HG02610 (cell line): ENCODE measurements at regions not wholly inside any gene's neighbourhood (a gene's known extent, or its start where the extent isn't known, plus 50 kb on each side); places are given as distances from the start of the nearest gene placed in this dataset.

Source experiments
- ATAC-seq: cut with Tn5 transposase; IDR thresholded peaks from one replicate; pipeline ENCODE4 v1.9.1; 2021; ENCODE audit warnings: mild to moderate bottlenecking, moderate library complexity; ENCODE audit not compliant: unreplicated experiment

GRCh38 chr1:68293609-68294366, 61.5 kb upstream of the WLS start:
- ATAC-seq: no peak

GRCh38 chr1:68293122-68293521, 60.8 kb upstream of the WLS start:
- ATAC-seq: no peak

- no peak for ATAC-seq
These were observed 59.5 kb upstream of the WLS start for GRCh38 chr1:68291688-68292384.

GRCh38 chr1:68287241-68287640, 54.9 kb upstream of the WLS start:
- ATAC-seq: no peak

- ATAC-seq: no peak
These were observed 52.7 kb upstream of the WLS start for GRCh38 chr1:68285046-68285445.

- no peak for ATAC-seq
These were observed 49.8 kb upstream of the WLS start for GRCh38 chr1:68281946-68282615.
